ENCODE measurements at regions not wholly inside any gene's neighbourhood (a gene's known extent, or its start where the extent isn't known, plus 50 kb on each side); places are given as distances from the start of the nearest gene placed in this dataset.

DNA sequence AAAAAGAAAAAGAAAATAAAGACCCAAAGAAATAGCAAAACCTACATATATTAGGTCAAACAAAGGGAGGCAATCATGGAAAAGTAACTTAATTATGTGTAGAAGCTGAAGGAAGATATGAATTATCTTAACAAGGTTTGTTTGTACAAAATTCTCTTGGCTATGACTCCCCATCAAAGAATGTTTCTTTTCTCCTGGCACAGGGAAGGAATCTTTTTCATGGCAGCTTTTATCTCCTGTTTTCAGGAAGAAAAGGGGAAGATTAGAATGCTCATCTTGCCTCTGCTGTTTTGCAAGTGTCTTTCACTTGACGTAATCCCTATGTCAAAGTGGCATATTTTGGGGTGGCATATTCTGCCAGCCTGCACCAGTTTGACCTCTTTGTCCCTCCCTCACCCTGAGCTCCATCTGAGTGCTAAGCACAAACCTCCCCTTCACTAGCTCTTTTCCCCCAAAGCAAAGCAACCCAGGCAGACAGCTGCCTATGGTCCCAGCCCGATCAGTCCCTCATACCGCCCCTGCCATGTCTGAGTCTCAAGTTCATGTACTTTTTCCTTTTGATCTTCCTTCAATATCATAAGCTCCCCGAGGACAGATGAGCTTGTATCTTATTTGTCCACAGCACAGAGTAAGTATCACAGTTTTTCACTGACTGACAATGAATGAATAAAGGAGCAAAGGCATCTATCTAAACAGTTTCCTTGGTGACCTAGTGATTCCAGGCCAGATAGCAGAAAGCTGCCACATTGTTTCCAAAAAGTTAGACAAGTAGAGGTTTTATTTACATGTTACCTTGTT is 242.8 kb upstream of the ANKRD55 start:
- POLR2A ChIA-PET = no interaction called here
- CTCF ChIA-PET = interaction anchor here (0.8 kb wide), 1 partner anchor 9 kb away, joined by 3 read pairs; no protein-coding TSS in a partner anchor

DNA sequence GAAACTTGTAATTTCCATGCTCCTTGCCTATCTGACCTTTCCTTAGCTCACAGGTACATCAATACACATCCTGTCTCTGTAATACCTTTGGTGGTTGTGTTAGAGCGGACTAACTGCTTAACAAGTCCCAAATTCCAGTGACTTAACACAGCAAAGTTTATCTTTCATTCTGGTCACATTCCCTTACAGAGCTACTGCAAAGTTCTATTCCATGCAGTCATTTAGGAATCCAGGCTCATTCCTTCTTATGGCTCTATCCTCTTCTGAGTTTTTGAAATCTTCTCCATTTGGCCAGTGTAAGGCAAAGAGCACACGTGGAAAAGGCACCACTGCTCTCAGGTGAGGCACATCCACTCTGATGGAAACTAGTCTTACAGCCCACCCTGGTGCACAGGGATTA is 238.6 kb upstream of the ANKRD55 start:
- CTCF ChIA-PET = no interaction called here
- POLR2A ChIA-PET = no interaction called here

DNA sequence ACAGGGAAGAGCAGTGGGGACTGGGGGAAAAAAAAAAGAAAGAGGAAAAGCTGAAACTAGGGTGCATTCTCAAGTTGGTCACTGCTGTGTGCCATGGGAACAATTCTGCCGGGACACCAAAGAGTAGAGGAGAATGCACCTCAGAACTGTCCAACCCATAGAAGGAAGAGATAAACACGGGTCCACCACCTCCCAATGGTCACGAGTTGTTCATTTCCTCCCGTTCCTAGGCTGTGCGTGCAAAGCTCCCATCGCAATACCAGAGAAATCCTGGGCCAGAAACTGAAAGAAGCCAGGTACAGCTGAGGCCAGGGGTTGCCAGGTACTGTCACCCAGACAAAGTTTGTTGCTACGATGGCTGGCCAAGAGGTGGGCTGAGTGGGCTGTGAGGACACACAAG is 236.9 kb upstream of the ANKRD55 start:
- ChIA-PET POLR2A (no interaction called here), CTCF (no interaction called here)

DNA sequence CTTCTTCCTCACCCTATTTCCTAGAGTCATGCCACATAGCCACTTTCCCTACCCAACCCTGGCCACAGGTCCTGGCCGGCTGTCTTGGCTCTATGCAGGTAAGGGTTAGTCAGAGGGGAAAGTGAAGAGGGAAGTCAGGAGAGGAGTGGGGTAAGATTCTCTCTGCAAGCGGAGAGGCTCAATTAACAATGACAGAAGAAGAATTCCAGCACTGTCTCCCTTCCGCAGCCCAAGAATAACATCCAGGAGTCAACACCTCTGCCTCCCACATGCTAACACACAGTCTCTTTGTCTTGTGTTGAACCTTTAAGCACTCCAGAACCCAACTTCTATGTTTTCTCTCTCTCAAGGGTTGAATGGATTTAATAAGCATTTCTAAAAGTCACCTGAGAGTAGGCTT is 235.1 kb upstream of the ANKRD55 start:
- CTCF ChIA-PET = no interaction called here
- POLR2A ChIA-PET = no interaction called here

DNA sequence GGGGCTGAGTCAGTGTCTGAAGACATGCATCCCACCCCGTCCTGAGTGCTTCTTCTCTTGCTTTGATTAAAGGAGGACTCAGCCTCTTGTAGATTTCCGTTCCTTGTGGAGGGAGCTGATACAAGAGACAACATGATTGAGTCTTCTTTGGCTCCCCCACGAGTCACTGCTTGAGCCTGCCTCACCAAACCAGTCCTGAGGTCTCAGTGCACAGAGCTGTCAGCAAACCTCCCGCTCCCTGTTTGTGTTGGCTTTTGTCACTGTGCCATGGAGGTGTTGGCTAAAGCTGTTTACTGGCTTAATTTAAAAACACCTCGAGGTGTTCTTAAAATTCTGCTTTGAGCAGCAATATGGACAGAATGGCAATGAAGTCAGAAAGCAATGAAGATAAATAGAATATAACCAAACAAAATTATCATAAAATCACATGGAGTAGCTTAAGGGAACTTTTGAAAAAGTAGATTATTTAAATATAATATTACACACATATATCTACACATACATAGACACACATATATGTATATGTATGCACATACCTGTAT is 234.1 kb upstream of the ANKRD55 start:
- ChIA-PET POLR2A (no interaction called here), CTCF (interaction anchor here (1.1 kb wide), 1 partner anchor 9 kb away, joined by 3 read pairs; no protein-coding TSS in a partner anchor)

DNA sequence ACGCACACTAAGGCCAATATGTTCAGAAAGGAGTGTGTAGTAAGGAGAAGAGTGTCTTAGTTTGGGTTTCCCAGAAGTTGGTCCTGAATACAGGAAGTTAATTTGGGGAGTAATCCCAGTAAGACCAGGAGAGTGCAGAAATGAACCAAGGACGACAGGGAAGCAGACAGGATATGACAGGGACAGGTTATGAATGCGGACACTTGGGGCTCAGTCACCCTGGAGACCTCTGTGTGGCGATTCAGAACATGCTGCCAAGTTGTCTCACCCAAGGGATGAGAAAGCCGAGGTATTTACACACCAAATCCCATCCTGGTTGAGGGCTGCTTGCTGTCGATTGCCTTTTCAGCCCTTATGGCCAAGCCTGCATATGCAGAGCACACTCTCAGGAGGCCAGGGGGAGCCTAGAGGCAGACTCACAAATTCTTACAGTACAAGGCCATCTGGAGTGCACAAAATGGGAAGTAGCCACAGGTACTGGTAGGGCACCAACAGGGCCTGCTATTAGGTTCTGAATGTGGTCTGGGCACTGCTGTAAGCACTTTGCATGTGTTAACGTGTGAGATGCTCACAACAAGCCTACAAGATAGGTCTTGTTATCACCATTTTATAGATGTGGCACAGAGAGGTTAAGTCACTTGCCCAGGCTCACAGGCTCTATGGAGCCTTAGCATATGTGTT is 233.1 kb upstream of the ANKRD55 start:
- CTCF ChIA-PET = no interaction called here
- POLR2A ChIA-PET = no interaction called here

DNA sequence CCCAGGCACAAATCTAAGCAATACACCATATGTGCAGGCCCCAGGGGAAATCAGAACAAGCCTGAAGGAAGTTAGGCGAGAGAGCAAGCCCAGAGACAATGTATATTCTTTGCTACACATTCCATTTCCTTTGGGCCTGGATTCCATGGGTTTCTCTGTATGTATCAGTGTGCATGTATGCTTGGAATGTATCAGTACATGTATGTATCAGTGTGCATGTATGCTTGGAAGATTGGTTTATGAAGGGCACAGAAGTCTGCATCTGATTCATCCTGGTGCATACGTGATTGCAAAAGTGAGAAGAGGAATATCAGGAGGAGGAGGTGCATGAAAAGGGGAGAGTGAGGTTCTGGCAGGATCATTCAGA is 232.6 kb upstream of the ANKRD55 start:
- CTCF ChIA-PET = no interaction called here
- POLR2A ChIA-PET = no interaction called here

DNA sequence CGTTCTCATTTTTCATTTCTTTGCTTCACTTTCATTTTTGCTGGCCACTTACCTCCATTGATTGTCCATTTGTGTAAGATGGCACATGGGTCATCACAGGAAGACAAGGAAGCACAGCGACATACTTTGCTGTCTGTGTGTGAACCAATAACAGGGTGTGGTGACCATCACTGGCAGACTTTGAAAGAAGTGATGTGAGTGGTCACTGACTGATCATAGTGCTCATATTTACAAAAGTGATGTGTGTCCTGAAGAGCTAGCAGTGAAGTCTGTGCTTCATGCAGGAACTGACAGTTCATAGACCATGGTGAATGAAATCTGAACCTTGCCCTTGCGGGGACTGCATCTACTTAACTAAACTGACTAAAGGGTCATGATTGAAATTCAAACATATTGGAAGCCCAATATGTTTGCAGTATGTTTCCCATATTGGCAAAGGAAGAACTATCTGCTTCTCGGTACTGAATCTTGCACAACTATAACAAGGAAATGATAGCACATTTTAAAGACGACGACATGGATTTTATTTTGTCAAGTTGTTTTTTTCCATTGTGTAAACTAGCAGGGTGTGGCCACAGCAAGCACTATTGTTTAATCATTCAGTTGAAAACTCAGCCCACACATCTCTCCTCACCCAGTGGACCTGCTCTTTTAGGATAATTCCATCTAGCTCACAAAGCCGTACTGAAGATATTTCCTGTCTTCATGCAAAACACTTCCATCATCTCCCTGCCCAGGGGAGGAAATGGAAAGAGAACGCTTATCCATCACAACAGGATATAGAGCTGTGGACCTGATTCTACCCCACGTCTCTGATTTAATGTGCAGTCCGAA is 232.0 kb upstream of the ANKRD55 start:
- ChIA-PET POLR2A (no interaction called here), CTCF (no interaction called here)

DNA sequence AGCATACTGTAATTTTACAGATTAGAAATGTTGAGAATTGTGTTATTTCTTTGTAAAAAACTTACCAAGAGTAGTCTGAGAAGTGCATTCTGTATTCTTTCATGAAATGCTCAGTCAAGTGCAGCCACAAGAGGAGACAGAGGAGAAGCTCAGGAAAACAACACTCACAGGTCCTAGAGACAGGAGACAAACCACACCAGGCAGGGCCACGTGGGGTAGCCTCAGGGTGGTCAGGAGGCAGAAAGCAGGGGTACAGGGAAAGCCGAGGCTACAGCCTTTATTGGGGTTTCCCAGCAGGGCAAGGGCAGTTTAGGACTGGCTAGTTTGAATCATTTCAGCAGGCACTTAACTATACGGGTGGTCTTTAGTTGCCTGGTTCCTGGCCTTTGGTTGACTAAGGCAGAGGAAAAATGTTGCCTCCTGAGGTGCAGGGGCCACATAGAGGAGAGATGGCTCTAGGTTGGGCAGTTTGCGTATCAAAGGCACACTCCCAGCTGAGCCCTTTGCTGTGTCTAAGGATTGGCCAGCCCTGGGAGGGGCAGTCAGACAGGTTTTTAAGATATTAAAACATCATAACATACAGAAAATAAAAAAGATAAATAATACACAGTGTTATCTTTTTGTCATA is 230.9 kb upstream of the ANKRD55 start:
- ChIA-PET POLR2A (no interaction called here), CTCF (no interaction called here)

DNA sequence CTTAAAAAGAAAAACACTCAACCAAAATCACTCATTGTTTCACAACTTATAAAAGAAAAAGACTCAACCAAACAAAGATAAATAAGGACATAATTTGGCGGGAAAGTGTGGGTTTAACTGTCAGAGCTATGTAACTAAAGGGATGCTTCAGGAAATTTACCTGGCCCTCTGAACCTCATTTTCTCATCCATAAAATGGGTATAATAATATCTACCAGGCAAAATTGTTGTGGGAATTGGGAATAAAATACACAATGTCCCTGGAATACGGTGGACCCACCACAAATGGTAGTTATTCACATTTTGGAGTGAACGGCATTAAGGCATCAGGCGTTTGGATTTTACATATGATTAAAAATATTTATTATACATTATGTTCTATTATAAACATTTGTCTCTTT is 228.5 kb upstream of the ANKRD55 start:
- POLR2A ChIA-PET = no interaction called here
- CTCF ChIA-PET = no interaction called here

DNA sequence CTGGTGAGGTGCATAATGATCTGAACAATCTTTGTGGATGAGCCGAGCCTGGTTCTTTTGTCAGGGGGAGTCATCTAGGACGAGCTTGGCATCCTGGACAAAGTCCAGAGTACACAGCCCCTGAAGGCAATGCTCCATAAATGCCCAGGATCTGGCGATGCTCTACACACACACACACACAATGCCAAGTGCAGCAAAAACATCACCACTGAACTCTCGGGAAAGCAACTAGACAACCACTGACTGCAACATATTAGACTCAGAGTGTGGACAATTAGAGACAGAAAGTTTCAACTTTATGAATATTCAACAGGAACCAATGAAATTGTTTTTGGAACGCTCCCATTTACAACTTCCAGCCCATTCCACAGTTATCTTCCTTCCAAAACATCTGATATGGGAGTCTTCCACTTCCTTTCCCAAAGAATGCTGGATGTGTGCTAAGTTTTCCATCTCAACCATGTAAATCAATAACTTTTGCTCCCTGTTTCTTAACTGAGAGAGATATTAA is 227.6 kb upstream of the ANKRD55 start:
- CTCF ChIA-PET = no interaction called here
- POLR2A ChIA-PET = no interaction called here

DNA sequence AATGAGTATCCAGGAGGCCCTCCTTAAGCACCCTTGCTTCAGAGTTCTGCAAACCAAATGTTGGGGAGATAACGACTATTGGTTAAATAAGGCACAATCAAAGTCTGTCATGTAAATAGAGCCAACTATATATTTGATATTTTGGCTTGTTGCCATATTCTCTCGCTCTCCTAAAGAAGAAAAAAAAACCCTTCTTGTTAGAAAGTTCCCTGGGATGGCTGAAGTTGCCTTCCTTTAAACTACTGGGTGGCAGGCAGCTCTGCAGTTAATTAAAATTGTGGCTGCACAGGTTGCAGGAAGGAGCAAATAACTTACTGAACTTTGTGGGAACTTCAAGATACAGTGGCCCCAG is 227.0 kb upstream of the ANKRD55 start:
- ChIA-PET CTCF (no interaction called here), POLR2A (no interaction called here)

DNA sequence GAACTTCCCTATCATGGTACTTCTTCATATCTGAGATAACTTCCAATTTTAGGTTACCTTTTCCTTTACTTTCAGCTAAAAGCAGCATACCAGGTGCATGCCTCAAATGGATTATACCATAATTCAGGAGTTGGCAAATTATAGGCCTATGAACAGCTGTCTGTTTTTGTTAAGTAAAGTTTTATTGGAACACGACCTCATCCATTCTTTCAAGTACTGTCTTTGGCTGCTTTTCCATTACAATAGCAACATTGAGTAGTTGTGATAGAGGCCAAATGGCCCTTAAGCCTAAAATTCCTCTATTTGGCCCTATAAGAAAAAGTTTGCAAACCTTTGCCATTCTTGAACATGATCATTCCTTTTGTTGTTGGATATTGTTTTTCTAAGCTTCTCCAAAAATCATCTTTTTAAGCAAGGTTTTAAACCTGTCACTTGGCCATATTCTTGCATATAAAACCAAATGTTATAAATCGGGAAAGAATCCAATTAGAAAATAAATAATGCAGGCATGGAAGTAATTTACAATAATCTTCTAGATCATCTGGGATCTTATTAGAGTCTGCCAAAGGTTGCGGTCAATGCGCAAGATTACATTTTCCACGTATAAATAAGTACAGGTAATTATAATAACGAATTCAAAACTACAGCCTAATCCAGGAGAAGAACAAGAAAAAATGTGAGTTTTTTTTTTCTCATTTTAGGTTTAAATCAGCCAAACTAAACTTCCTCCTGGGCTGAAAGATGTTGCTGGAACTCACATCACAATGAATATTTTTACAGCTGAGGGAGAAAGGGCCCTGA is 226.5 kb upstream of the ANKRD55 start:
- POLR2A ChIA-PET = no interaction called here
- CTCF ChIA-PET = no interaction called here

DNA sequence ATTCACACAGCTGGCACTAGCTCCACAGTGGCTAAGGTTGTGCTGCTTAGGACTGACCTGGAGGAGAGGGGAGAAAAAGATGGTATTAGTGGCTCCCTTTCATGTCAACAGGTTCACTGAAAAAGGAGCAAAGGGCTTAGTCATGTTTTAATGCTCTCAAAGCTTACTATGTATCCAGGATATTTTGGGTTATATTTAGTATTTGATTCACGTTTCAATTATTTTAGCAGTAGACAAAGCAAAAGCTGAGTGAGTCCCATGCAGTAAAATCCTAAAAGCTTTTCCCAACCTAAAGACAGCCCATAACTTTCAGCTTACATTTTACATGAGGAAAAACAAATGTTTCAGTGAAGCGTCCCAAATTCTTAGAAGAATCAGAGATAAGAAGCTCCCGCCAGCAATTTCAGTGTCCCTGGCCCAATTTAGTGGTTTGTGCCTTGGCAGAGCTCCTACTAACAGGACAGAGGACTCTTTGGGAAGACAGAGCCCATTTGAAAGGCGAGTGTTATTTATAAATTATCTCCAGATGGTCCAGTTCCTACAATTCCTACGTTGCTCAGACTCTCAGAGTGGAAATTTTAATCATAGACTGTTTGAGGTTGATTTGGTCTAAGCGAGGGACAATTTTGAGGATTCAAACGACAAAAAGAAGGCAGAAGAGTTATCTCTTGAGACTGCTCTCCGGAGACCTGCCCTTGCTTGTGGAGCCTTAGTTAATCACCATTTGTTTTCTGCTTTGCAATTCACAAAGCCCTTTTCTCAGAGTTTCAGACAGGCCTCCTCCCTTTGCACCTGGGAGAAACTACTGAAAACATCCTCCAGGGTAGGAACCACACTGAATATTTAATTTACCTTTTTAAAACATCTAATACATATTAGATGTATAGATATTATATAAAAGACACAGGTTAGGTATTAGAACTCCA is 225.0 kb upstream of the ANKRD55 start:
- CTCF ChIA-PET = interaction anchor here (0.9 kb wide), 1 partner anchor 24 kb away, joined by 3 read pairs; no protein-coding TSS in a partner anchor
- POLR2A ChIA-PET = no interaction called here

DNA sequence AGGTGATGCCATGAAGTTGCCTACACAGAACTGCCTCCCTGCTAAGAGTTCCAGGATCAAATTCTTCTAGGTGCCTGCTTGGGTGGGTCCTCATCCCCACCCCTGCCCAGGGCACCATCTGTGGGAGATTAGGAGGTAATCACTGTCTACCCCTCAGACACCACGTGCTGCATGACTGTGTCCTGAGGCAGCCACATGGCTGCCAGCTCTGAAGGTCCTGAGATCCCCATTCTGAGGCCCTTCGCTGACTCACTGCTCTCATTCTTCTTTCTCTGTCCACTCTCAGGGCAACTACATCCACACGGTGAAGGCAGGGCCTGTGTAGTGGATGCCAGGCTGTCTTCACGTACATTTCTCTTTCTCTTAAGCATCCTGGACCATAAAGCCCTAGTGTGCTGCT is 222.9 kb upstream of the ANKRD55 start:
- CTCF ChIA-PET = no interaction called here
- POLR2A ChIA-PET = no interaction called here

DNA sequence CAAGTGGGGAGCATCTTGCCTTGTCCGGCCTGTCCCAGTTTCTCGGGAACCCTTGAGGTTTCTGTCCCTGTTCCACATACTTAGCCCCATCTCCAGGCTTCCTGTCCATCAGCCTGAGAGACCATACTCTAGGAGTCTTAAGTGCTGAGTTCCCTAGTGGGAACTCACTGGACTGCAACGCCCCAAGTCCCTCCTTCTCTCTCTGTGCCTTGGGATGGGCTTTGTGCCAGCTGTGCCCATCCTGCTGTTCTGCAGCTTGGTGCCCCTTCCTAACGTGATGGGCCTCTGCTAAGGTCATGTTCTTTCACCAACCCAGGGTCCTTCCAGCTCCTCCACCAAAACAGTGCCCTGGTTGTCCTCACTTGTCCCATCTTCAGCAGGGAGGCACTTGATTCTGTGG is 222.3 kb upstream of the ANKRD55 start:
- ChIA-PET POLR2A (no interaction called here), CTCF (no interaction called here)

DNA sequence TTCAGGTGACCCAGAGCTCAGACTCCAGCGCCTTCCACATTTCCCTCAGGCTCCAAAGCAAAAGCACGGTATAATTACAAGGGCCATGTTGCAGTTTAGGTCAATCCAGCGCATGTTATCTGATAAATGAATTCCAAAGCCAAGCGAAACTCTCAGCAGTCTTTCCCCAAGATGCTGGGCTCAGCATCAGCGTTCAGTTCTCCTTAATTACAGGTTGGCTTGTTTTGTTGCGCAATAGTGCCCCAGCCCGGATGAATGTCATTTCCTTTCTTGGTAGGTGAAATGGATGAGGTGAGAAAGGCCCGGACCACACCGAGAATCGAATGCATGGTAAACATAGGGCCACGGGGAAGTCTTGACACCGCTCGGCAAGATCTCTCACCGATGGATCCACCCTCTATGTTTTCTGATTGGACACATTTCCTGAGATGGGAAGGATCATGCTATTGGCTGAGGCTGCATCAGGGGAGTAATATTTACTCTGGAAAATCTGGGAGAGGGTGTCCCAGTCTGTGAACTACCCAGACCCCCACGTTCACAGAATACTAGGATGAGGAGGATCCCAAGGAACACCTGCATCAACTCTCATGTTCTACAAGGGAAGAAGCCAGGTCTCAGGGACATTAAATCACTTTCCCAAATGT is 221.2 kb upstream of the ANKRD55 start:
- ChIA-PET CTCF (no interaction called here), POLR2A (no interaction called here)

DNA sequence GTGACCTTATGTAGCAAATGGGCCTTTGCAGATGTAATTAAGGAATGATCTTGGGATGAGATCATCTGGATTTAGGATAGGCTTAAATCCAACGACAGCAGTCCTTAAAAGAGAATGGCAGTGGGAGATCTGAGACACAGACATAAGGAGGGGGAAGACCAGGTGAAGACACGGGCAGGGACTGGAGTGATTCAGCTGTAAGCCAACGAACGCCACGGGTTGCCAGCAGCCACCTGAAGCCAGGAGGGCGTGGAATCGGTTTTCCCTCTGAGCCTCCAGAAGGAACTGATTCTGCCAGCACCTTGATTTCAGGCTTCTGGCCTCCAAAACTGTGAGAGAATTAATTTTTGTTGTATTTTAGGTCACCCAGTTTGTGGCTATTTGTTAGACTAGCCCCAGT is 218.6 kb upstream of the ANKRD55 start:
- ChIA-PET POLR2A (no interaction called here), CTCF (no interaction called here)
